Epithelial cell of prostate (primary cell): ENCODE measurements at regions not wholly inside any gene's neighbourhood (a gene's known extent, or its start where the extent isn't known, plus 50 kb on each side); places are given as distances from the start of the nearest gene placed in this dataset.

Source experiments
- DNase-seq: peaks from one replicate; pipeline ENCODE4 v3.0.0-alpha.2; 2011; ENCODE audit warnings: low read depth, low spot score
- H3K27ac ChIP-seq: fragments of 450-650 bp; 2 replicates; pipeline ENCODE4 v1.5.1; 2017; ENCODE audit warnings: mild to moderate bottlenecking

DNA sequence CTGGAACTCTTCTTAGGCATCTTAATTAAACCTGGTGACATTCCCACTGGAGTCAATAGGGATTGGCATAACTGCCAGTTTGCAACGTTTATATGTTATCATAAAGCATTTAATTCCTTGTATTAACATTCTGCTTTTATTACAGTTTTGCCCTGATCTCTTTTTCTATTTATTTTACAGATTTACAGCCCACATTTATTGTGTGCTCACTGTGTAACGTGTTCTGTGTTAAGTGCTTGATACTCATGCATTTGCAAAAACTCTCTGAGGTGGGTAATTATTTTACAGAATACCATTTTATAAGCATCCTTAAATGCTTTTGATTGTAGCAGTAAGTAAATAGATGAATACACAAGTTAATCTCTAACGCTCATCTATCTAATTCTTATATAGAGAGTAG lies 341.5 kb upstream of the FAR2 start:
- no peak for DNase-seq
- H3K27ac ChIP-seq = no peak overlapping the region

DNA sequence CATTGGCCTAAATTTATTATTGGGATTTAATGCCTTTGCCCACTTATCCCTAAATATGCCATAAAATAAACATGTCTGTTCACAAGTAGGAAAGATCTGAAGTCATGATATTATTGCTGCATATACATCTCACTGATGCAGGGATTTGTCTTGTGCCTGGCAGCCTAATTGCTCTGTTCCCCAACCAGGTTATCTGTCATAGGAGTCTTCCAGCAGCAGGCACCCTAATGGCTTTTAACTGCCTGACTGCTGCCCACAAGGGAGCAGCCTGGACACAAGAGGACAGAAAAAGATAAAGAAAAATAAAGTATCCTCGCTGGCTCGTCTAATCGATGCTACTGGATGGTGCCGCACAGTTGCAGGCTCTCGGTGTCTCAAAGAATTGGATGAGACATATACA lies 337.6 kb upstream of the FAR2 start:
- H3K27ac ChIP-seq = no peak overlapping the region
- no peak for DNase-seq

DNA sequence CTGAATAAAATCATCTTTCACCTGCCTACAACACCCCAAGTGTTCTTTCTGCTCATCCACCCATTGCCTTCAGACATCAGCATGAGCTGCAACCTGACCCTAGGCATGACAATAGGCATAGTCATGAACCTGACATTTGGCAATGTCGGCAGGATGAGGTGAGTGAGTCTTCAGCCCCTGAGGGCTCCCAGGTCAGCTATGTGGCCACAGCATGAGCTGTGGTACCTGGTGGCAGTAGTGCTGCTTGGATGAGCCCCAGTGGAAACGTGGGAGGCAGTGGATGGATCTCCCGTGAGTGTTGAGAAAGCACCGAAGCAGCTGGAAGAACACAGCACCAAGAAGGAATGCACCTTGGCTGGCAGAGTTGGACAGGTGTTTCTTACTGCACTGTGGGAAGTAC lies 334.8 kb upstream of the FAR2 start:
- H3K27ac ChIP-seq = no peak overlapping the region
- DNase-seq = peak; percentile 0

DNA sequence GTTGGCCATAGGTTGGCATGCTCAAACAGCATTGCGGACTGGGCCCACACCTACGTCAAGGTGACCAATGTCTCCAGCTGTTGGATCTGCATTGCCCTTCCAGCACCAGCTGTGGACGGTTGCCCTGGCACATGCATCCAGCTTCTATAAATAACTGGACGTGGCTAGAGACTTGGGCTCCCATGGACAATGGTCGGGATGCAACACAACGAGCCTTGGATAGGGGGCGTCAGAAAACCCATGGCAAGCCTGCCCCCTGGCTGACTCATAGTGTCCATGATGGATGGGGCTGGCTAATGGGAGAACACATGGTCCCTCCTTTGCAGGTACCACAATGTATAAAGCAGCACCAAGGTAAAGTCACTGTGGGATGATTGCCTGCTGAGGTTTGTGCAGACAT lies 331.6 kb upstream of the FAR2 start:
- DNase-seq = no peak
- H3K27ac ChIP-seq = no peak overlapping the region

DNA sequence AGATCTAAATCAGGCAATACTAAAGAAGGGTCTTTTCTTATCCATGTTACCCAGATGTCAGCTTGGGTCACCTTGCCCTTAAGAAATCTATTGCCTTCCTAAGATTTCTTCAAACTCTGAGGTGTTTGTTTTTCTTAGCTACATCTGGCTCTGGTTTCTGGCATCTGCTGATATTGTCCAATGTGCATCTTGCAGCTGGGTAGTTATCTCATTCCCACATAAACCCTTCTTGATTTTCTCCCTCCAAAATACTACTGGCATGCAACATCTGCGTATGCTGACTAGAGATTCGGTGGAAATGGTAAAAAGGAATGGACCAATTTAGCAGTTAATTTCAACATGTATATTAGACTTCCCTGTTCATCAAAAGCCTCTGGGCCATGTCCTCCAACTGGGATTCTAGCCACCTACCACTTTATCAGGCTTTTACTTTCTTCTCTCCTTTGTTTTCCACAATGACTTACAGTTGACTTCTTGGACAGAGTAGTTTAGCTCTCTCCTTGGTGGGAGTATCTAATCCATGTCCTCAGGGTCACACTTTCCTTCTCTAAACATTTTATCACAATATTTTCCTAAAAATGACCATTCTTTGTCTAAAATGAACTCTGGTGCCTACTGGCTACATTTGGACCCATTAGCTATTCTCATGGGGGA lies 324.8 kb upstream of the FAR2 start:
- no peak overlapping the region for H3K27ac ChIP-seq
- DNase-seq = no peak

DNA sequence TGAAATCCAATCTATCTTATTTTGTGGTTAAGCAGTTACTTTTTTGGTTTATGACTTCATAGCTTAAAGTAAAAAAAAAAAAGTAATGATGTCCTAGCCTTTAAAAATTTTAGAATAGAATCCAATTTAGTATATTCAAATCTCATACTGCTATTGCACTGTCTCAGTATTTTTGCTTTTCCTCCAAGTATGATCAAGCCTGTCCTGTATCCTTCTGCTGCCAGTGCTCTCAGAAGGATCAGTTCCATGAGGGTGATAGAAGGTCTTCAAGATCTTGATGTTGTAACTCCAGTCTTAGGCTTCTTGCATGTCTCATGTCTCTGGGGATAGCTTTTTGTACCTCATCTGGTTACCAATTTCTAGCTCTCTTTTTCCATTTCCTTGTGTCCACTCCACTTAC lies 324.2 kb upstream of the FAR2 start:
- H3K27ac ChIP-seq = no peak overlapping the region
- no peak for DNase-seq

DNA sequence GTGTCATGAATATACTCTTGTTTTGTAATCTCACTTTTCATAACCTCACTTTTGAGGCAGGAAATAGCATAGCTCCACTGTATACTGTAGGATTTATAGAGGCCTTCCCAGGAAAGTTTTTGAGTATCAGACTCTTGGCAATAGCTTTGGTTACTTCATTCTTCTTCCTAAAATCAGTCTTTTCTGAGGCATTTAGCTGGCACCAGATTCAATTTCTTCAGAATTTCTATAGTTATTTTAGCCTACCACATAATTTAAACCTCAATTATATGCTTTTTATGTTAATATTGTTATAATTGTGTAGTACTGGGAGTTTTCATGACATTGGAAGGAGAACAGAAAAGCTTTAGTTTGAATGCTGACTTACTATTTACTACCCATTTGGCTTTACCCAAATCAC lies 322.3 kb upstream of the FAR2 start:
- no peak overlapping the region for H3K27ac ChIP-seq
- DNase-seq = no peak

DNA sequence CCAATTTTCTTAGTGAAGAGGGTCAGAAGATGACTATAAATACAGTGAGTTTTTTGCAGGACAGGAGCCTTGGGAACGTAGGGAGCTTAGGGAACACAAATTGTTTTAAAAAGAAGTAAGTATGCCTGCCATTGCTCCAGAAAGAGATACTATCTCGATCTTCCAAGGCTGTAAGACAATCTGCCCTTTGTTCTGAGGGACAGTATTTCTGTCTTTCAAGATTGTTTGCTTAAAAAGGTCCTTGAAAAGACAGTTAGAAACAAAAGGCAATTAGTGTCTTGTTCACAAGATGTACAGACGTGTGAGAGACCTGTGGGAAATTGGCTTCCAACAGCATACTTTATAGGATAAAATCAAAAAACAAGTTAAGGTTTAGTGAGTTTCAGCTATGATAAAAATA lies 321.2 kb upstream of the FAR2 start:
- H3K27ac ChIP-seq = no peak overlapping the region
- no peak for DNase-seq

DNA sequence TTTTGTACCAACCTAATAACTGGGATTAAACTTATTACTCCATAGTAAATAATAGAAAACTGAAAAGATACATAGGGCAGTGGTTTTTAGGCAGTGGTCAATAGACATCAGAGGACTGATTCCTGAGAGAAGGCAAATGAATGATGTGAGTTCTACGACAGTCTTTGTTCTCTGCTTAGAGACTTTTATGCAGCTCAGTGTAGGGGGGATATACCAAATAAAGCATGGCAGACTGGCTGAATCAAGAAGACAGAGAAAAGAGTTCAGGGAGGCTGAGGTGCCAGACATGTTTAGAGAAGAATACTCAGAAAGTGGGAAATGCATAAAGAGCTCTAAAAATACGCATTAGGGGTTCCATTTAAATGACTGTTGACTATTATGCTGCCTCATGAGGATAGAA lies 320.8 kb upstream of the FAR2 start:
- DNase-seq = no peak
- H3K27ac ChIP-seq = no peak overlapping the region

DNA sequence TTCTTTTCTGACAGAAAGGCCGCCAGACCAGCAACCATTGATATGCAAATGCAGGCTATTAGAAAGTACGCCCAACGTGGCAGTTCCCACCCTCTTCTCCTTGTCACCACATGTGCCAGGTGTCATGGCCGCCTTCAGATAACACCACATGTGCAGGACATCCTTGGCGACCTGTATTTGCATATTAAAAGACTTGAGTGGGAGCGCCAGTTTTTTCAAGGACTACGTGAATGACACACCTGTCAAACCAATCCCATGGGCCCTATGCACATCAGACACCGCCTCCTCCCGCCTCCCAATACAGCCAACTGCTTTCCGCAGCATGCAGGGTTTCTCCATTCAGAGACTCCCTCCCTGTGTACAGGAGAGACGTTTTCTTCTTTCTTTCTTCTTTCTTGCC lies 318.6 kb upstream of the FAR2 start:
- no peak for DNase-seq
- H3K27ac ChIP-seq = no peak overlapping the region

DNA sequence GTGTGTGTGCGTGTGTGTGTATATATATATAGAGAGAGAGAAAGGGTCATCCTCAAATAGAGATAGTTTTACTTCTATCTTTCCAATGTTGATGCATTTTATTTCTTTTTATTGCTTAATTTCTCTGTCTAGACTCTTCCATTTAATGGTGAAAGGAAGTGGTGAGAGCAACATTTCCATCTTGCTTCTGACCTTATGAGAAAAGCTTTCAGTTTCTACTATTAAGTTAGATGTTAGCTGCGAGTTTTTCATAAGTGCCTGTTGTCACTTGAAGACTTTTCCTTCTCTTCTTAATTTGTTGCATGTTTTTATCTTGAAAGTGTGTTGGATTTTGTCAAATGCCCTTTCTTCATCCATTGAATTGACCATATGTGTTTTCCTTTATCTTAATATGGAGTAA lies 304.4 kb upstream of the FAR2 start:
- no peak for DNase-seq
- no peak overlapping the region for H3K27ac ChIP-seq

DNA sequence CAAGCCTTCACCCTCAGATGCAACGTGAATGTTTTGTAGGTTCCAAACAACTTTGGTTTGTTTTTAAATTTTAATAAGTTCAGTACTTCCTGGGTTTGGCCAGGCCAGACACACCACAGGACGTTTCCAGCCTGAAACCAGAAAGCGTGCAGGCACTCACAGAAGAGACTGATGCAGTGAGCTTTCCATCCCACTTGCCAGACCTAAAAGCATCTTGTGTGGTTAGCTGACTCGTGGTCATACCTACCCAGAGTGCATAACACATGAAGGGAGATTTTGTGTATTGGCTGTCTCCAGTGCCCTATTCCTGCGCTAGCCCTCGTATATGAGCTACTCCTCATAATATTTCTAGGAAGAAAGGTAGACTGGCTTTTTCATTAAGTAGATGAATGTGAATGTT lies 297.3 kb upstream of the FAR2 start:
- no peak for DNase-seq
- no peak overlapping the region for H3K27ac ChIP-seq

DNA sequence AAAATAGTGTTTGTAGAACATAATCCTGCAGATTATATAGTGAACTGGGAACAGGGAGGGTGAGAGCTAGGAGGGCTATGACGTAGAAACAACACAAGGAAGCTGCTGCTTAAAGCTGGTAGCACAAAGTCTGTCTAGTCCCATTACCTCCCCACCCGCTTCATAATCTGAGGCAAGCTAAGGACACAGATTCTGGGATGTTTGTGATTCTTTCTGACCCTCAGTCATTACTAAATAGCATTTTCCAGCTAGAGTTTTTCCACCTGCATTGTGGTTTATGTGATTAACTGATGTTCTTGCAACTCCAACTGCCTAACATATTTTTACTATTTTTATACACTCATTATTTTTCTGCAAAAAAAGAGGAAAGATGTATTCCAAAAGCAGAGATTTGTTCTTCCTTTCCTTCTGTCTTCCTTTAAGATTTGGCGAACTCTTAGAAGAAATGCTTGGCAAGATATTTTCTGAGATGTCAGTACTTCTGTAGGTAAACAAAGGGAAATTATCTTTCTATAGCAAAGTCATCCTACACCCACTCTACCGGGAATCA lies 293.2 kb upstream of the FAR2 start:
- DNase-seq = no peak
- H3K27ac ChIP-seq = no peak overlapping the region

DNA sequence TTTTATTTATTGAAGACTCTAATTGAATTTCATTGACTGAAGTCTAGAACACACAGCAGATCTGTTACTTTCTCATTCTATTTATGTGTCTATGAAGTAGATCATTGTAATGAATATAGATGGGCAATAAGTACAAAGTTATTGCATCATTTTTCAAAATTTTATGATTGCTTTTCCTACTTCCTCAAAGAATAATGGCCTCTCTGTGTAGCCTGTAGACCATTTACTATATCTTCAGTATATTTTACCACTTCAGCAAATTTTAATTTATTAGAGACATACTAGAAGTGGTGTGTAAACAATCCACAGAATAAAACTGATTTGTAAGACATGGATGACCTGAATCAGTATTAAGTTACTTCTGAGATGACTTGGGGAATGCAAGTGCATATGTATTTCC lies 291.7 kb upstream of the FAR2 start:
- DNase-seq = no peak
- H3K27ac ChIP-seq = no peak overlapping the region

DNA sequence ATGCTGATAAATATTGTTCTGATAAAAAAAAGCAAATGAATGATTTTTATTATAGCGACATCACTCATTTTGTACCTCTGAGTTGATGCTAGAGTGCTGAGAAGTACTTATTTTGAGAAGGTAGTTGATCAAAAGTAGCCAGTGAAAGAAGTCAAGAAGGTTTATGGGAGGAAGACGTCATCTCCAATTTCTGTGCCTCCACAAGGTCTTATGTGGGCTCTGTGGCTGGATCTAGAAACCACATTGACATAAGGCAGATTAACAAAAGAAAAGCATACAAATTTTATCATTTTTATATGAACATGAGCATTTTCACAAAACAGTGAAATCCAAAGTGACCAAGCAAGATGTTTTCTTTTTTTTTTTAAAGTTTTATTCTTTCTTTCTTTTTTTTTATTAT lies 289.5 kb upstream of the FAR2 start:
- no peak overlapping the region for H3K27ac ChIP-seq
- no peak for DNase-seq

DNA sequence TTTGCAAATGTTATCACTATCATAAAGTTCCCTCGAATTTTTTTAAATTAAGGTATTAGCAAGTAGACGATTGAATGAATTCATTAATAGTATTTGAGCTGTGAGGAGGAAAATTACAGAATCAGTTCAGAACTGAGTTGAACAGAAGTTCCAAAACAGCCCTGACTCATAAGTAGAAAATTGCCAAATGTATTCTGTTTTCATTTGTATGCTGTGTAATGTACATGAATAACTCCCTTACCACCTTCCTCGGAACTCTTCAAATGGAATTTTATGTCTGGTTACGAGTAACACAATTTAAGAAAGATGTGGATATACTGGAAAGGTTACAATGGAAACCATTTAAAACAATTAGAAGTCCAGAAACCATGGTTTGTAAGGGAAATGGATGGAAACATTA lies 283.3 kb upstream of the FAR2 start:
- H3K27ac ChIP-seq = no peak overlapping the region
- DNase-seq = no peak

DNA sequence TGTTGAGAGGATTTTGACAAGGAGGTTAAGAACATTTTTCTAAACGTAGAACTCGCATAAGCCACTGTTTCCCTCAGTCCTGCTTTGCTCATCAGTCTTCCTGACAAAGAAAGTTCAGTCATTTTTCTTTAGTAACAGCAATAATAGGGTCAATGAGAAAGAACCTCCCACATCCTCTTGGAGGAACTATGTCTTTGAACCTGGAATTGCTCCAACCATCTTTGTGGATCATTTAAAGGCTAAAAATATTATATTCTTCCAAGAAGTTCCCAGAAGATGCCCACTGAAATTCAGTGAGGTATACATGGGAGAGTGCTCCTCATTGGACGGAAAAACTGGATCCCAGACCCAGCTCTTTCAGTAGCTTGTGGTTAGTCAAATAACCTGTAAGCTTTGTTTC lies 282.8 kb upstream of the FAR2 start:
- no peak overlapping the region for H3K27ac ChIP-seq
- no peak for DNase-seq

DNA sequence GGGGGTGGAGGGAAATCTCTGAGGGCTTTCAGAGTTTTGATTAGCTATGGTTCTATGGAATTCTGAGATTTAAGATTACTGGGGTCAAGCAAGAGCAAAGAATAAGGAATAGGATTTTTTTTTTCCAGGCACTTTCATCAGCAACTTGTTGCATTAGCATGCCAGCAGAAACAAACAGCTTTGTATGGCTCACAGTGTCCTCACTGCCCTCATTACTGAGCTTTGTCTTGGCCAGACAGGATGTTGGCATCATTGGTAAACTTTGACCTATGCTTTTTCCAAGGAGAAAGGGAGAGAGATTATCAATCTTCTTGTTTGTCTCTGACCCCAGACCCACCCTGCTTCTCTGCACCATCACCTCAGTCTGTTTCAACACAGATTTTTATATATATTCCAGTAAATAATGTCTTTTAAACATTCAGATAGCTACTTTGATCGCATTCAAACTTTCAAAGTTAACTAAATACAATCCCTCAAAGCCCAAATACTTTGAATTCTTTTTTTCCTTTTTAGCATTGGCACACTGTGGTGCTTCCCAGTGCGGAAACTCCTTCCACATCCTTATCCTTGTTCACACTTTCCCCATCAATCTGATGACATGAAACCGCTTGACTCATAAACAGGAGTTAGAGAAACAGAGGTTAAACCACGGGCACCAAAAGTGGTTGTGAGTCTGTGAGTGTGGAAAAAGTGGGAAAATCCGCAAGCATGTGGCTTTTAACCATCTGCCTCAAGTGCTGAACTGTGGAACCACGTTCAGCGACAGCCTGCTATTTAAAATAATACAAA lies 282.2 kb upstream of the FAR2 start:
- no peak for DNase-seq
- H3K27ac ChIP-seq = no peak overlapping the region

DNA sequence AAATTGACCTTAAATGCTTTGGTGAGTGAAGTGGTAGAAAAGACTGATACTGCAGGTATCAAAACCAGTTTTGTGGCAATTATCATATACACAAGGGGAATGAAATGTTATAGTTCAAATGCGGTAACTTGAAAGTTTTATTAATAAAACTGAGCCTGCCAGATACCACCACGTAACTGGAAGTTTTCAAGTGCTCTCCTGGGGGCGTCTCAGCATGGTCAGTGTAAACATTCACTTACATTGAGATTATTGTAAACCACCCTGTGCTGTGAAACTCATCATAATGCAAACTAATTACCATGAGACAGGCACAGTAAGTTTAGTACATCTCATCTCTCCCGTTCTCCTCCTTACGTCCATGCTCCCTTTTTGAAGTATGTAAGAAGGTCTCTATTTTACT lies 280.7 kb upstream of the FAR2 start:
- no peak for DNase-seq
- no peak overlapping the region for H3K27ac ChIP-seq

DNA sequence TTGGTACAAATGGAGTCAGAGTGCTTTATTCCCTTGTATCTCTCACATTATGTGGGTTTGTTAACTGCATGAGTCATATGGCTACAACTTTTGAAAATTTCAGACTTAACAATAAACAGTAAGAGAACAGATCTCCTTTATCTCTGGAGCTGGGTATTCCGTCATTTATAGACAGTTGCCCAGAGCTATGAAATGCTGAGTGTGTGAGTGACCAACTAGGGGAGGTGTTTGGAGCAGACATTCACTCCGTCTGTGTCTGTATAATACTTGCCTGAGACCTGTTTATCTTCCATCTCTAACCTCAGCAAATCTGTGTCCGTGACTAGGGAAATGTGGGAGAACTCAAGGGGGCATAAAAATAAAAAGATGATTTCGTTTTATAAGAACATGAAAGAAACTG lies 279.9 kb upstream of the FAR2 start:
- H3K27ac ChIP-seq = no peak overlapping the region
- DNase-seq = no peak

DNA sequence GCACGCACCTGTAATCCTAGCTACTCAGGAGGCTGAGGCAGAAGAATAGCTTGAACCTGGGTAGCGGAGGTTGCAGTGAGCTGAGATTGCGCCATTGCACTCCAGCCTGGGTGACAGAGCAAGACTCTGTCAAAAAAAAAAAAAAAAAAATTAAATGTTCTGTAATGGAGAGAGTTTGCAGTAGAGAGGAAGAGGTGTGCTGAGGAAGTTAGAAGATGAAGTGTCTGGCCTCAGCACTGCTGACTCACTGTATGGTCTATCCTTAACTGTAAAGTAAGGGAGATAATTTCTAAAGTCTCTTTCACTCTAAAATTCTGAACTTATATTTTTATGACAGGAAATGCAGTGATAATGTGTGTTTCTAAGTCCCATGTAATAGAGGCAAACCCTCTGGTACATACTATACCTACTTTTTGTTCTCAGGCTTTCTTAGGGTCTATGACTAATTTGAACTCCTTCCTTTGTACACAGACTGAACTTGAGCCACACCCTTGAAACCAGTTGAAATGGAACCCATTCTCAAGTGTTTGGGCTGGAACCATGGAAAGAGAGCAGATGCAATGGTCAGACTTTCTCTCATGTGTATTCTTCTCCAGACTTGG lies 278.1 kb upstream of the FAR2 start:
- no peak for DNase-seq
- peak overlapping the region; percentile 48 for H3K27ac ChIP-seq
